ENCODE measurements at regions not wholly inside any gene's neighbourhood (a gene's known extent, or its start where the extent isn't known, plus 50 kb on each side); places are given as distances from the start of the nearest gene placed in this dataset.
"Not testable (repeated sequence)": the region's sequence is repeated elsewhere in the genome, so short reads cannot be mapped to it uniquely, and the experiment has no call there.

- TF ChIP-seq, protein P1, sequence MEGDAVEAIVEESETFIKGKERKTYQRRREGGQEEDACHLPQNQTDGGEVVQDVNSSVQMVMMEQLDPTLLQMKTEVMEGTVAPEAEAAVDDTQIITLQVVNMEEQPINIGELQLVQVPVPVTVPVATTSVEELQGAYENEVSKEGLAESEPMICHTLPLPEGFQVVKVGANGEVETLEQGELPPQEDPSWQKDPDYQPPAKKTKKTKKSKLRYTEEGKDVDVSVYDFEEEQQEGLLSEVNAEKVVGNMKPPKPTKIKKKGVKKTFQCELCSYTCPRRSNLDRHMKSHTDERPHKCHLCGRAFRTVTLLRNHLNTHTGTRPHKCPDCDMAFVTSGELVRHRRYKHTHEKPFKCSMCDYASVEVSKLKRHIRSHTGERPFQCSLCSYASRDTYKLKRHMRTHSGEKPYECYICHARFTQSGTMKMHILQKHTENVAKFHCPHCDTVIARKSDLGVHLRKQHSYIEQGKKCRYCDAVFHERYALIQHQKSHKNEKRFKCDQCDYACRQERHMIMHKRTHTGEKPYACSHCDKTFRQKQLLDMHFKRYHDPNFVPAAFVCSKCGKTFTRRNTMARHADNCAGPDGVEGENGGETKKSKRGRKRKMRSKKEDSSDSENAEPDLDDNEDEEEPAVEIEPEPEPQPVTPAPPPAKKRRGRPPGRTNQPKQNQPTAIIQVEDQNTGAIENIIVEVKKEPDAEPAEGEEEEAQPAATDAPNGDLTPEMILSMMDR (optimal IDR thresholded peaks at IDR 0.05 in 1 of 3, IDR thresholded peaks at IDR 0.05 in 1 of 3, conservative IDR thresholded peaks at IDR 0.05 in 1 of 3; ENCODE audit: extremely low read depth in 1 of 3, insufficient read depth in 2 of 3, low read length in 3 of 3), result not testable (repeated sequence)
- TF ChIP-seq EZH2 (IDR thresholded peaks at IDR 0.05; ENCODE audit: low read length), result not testable (repeated sequence)
These were observed 198.8 kb downstream of the HUNK start for GRCh38 chr21:32071620-32072019.

All from keratinocyte (primary cell).